Neural crest cell (in vitro differentiated cells): ENCODE measurements at regions not wholly inside any gene's neighbourhood (a gene's known extent, or its start where the extent isn't known, plus 50 kb on each side); places are given as distances from the start of the nearest gene placed in this dataset.
"Not testable (repeated sequence)": the region's sequence is repeated elsewhere in the genome, so short reads cannot be mapped to it uniquely, and the experiment has no call there.

Experiments
- DNase-seq: peaks from one replicate; pipeline ENCODE4 v3.0.0; 2021; ENCODE audit warnings: low read depth, mixed read lengths, low spot score
- H3K27ac Mint-ChIP-seq: one replicate; pipeline ENCODE4 v1.8.0; 2021; ENCODE audit warnings: mild to moderate bottlenecking, mixed read lengths; ENCODE audit not compliant: unreplicated experiment
- H3K27me3 Mint-ChIP-seq: 2 replicates; pipeline ENCODE4 v1.8.0; 2021; ENCODE audit warnings: low read depth, mild to moderate bottlenecking, mixed read lengths
- H3K36me3 Mint-ChIP-seq: 2 replicates; pipeline ENCODE4 v1.8.0; 2021; ENCODE audit warnings: low read depth, mild to moderate bottlenecking, mixed read lengths
- H3K4me1 Mint-ChIP-seq: 2 replicates; pipeline ENCODE4 v1.8.0; 2021; ENCODE audit warnings: mixed read lengths
- H3K4me3 Mint-ChIP-seq: one replicate; pipeline ENCODE4 v1.8.0; 2021; ENCODE audit warnings: mild to moderate bottlenecking, mixed read lengths
- H3K9me3 Mint-ChIP-seq: 2 replicates; pipeline ENCODE4 v1.8.0; 2021; ENCODE audit warnings: mixed read lengths
- TF ChIP-seq, protein P1 (sequence below): fragments of 200-600 bp; sonication (generic); conservative IDR thresholded peaks from 2 replicates; pipeline ENCODE4 v1.5.0; 2021; ENCODE audit warnings: antibody characterized with exemption, mild to moderate bottlenecking

GRCh38 chr13:94811753-94812152 is 99.4 kb upstream of the SOX21 start:
- Mint-ChIP-seq H3K4me1 (peaks cover 11% of the 10 kb centered on the region), H3K27ac (no peak overlapping the region), H3K36me3 (no peaks in the 10 kb centered on the region), H3K27me3 (no peaks in the 10 kb centered on the region), H3K4me3 (no peak overlapping the region), H3K9me3 (no peaks in the 10 kb centered on the region)
- DNase-seq: no peak
- TF ChIP-seq, protein P1, sequence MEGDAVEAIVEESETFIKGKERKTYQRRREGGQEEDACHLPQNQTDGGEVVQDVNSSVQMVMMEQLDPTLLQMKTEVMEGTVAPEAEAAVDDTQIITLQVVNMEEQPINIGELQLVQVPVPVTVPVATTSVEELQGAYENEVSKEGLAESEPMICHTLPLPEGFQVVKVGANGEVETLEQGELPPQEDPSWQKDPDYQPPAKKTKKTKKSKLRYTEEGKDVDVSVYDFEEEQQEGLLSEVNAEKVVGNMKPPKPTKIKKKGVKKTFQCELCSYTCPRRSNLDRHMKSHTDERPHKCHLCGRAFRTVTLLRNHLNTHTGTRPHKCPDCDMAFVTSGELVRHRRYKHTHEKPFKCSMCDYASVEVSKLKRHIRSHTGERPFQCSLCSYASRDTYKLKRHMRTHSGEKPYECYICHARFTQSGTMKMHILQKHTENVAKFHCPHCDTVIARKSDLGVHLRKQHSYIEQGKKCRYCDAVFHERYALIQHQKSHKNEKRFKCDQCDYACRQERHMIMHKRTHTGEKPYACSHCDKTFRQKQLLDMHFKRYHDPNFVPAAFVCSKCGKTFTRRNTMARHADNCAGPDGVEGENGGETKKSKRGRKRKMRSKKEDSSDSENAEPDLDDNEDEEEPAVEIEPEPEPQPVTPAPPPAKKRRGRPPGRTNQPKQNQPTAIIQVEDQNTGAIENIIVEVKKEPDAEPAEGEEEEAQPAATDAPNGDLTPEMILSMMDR: no peak

GRCh38 chr13:94800423-94800822 is 88.1 kb upstream of the SOX21 start:
- no peaks in the 10 kb centered on the region for H3K36me3 Mint-ChIP-seq

DNA sequence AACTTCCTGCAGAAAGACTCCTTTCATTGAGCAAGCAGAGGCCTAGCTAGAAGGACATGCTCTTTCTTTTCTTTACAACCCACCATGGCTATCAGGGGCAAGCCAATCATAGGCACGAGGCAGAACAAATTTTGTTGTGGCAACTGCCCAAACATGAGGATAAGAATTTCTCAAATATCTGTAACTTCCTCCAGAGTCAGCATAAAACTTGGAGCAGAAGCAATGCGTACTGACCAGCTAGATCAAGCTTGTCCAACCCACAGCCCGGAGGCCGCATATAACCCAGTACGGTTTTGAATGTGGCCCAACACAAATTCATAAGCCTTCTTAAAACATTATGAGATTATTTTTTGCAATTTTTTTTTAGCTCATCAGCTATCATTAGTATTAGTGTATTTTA is 87.0 kb upstream of the SOX21 start:
- no peak for DNase-seq
- TF ChIP-seq, protein P1: no peak
- peaks cover 21% of the 10 kb centered on the region for H3K4me1 Mint-ChIP-seq
- H3K36me3 Mint-ChIP-seq: no peaks in the 10 kb centered on the region
- H3K9me3 Mint-ChIP-seq: peaks cover 4% of the 10 kb centered on the region
- H3K27ac Mint-ChIP-seq: no peak overlapping the region
- no peak overlapping the region for H3K4me3 Mint-ChIP-seq
- no peaks in the 10 kb centered on the region for H3K27me3 Mint-ChIP-seq

More at GRCh38 chr13:94800423-94800822, 88.1 kb upstream of the SOX21 start:
- no peak overlapping the region for H3K27ac Mint-ChIP-seq
- H3K4me3 Mint-ChIP-seq: no peak overlapping the region
- H3K9me3 Mint-ChIP-seq: peaks cover 4% of the 10 kb centered on the region
- no peak for DNase-seq
- H3K4me1 Mint-ChIP-seq: peaks cover 21% of the 10 kb centered on the region
- H3K27me3 Mint-ChIP-seq: no peaks in the 10 kb centered on the region
- TF ChIP-seq, protein P1: no peak

- TF ChIP-seq, protein P1: no peak
- Mint-ChIP-seq H3K4me3 (no peak overlapping the region), H3K36me3 (no peaks in the 10 kb centered on the region), H3K27me3 (no peaks in the 10 kb centered on the region), H3K27ac (no peak overlapping the region), H3K4me1 (peaks cover 21% of the 10 kb centered on the region), H3K9me3 (peaks cover 4% of the 10 kb centered on the region)
- DNase-seq: no peak
These were observed 86.4 kb upstream of the SOX21 start for GRCh38 chr13:94798738-94799137.

DNA sequence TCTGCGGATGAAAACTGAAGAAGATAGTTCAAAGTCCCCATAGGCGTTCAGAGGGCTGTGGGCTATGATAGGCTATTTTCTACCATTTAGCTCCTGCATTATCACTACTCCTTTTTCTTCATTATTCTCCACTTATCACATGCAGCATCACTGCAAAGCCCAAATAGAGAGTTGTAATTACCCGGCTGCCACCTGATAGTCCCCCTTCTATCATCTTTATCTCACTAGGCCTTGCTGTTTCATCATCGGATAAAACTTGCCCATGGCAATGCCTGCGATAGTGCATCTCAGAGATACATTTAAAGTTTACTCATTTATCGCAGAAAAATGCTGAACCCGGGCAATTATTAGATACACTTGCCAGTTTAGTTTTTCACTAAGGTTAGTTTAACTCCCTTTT is 82.9 kb upstream of the SOX21 start:
- no peak for DNase-seq
- no peaks in the 10 kb centered on the region for H3K27me3 Mint-ChIP-seq
- H3K4me3 Mint-ChIP-seq: no peak overlapping the region
- H3K27ac Mint-ChIP-seq: no peak overlapping the region
- H3K36me3 Mint-ChIP-seq: no peaks in the 10 kb centered on the region
- peaks cover 19% of the 10 kb centered on the region for H3K4me1 Mint-ChIP-seq
- peaks cover 4% of the 10 kb centered on the region for H3K9me3 Mint-ChIP-seq
- TF ChIP-seq, protein P1: no peak

GRCh38 chr13:94786246-94786645 is 73.9 kb upstream of the SOX21 start:
- H3K4me3 Mint-ChIP-seq, H3K36me3 Mint-ChIP-seq, H3K9me3 Mint-ChIP-seq, H3K4me1 Mint-ChIP-seq, H3K27me3 Mint-ChIP-seq, DNase-seq, H3K27ac Mint-ChIP-seq: not testable (repeated sequence)
